ENCODE measurements at regions not wholly inside any gene's neighbourhood (a gene's known extent, or its start where the extent isn't known, plus 50 kb on each side); places are given as distances from the start of the nearest gene placed in this dataset.

- H3K9ac ChIP-seq (ENCODE audit: low read length): no peak overlapping the region
Observed at GRCh38 chr6:4319981-4320683, 184.8 kb upstream of the ECI2 start.

GRCh38 chr6:4318321-4318720 is 182.9 kb upstream of the ECI2 start:
- H3K36me3 ChIP-seq (ENCODE audit: control insufficient read depth, insufficient read depth, low read length): no peaks in the 10 kb centered on the region
- H3K4me1 ChIP-seq (ENCODE audit: control insufficient read depth, insufficient read depth, low read length): peaks cover 24% of the 10 kb centered on the region
- H3K9me3 ChIP-seq (ENCODE audit: control insufficient read depth, low read length): no peaks in the 10 kb centered on the region
- H3K27me3 ChIP-seq (ENCODE audit: control insufficient read depth, insufficient read depth, low read length): no peaks in the 10 kb centered on the region
- no peak overlapping the region for H3K4me3 ChIP-seq (ENCODE audit: low read length)
- H3K9ac ChIP-seq (ENCODE audit: low read length): no peak overlapping the region

More at GRCh38 chr6:4319981-4320683, 184.8 kb upstream of the ECI2 start:
- Histone ChIP-seq H3K4me1 (ENCODE audit: control insufficient read depth, insufficient read depth, low read length) (peaks cover 24% of the 10 kb centered on the region), H3K4me3 (ENCODE audit: low read length) (no peak overlapping the region), H3K36me3 (ENCODE audit: control insufficient read depth, insufficient read depth, low read length) (no peaks in the 10 kb centered on the region), H3K9me3 (ENCODE audit: control insufficient read depth, low read length) (no peaks in the 10 kb centered on the region), H3K27me3 (ENCODE audit: control insufficient read depth, insufficient read depth, low read length) (no peaks in the 10 kb centered on the region)

- Histone ChIP-seq H3K9me3 (ENCODE audit: control insufficient read depth, low read length) (no peaks in the 10 kb centered on the region), H3K9ac (ENCODE audit: low read length) (no peak overlapping the region), H3K4me1 (ENCODE audit: control insufficient read depth, insufficient read depth, low read length) (peaks cover 24% of the 10 kb centered on the region), H3K27me3 (ENCODE audit: control insufficient read depth, insufficient read depth, low read length) (no peaks in the 10 kb centered on the region), H3K4me3 (ENCODE audit: low read length) (no peak overlapping the region), H3K36me3 (ENCODE audit: control insufficient read depth, insufficient read depth, low read length) (no peaks in the 10 kb centered on the region)
Observed at GRCh38 chr6:4316867-4317400, 181.6 kb upstream of the ECI2 start.

- Histone ChIP-seq H3K4me1 (ENCODE audit: control insufficient read depth, insufficient read depth, low read length) (peaks cover 15% of the 10 kb centered on the region), H3K9me3 (ENCODE audit: control insufficient read depth, low read length) (no peaks in the 10 kb centered on the region)
Observed at GRCh38 chr6:4314201-4314707, 178.9 kb upstream of the ECI2 start.

GRCh38 chr6:4313044-4313686 is 177.8 kb upstream of the ECI2 start:
- no peaks in the 10 kb centered on the region for H3K36me3 ChIP-seq (ENCODE audit: control insufficient read depth, insufficient read depth, low read length)
- H3K4me3 ChIP-seq (ENCODE audit: low read length): no peak overlapping the region
- H3K9ac ChIP-seq (ENCODE audit: low read length): no peak overlapping the region
- no peaks in the 10 kb centered on the region for H3K9me3 ChIP-seq (ENCODE audit: control insufficient read depth, low read length)
- H3K4me1 ChIP-seq (ENCODE audit: control insufficient read depth, insufficient read depth, low read length): peaks cover 15% of the 10 kb centered on the region
- no peaks in the 10 kb centered on the region for H3K27me3 ChIP-seq (ENCODE audit: control insufficient read depth, insufficient read depth, low read length)

More at GRCh38 chr6:4314201-4314707, 178.9 kb upstream of the ECI2 start:
- Histone ChIP-seq H3K36me3 (ENCODE audit: control insufficient read depth, insufficient read depth, low read length) (no peaks in the 10 kb centered on the region), H3K27me3 (ENCODE audit: control insufficient read depth, insufficient read depth, low read length) (no peaks in the 10 kb centered on the region), H3K4me3 (ENCODE audit: low read length) (no peak overlapping the region), H3K9ac (ENCODE audit: low read length) (no peak overlapping the region)

GRCh38 chr6:4311976-4312860 is 176.8 kb upstream of the ECI2 start:
- H3K9ac ChIP-seq (ENCODE audit: low read length): no peak overlapping the region
- peaks cover 9% of the 10 kb centered on the region for H3K4me1 ChIP-seq (ENCODE audit: control insufficient read depth, insufficient read depth, low read length)
- H3K36me3 ChIP-seq (ENCODE audit: control insufficient read depth, insufficient read depth, low read length): no peaks in the 10 kb centered on the region
- no peak overlapping the region for H3K4me3 ChIP-seq (ENCODE audit: low read length)
- H3K27me3 ChIP-seq (ENCODE audit: control insufficient read depth, insufficient read depth, low read length): no peaks in the 10 kb centered on the region
- no peaks in the 10 kb centered on the region for H3K9me3 ChIP-seq (ENCODE audit: control insufficient read depth, low read length)

- Histone ChIP-seq H3K27me3 (ENCODE audit: control insufficient read depth, insufficient read depth, low read length) (peaks cover 7% of the 10 kb centered on the region), H3K4me1 (ENCODE audit: control insufficient read depth, insufficient read depth, low read length) (no peaks in the 10 kb centered on the region), H3K9ac (ENCODE audit: low read length) (no peak overlapping the region), H3K36me3 (ENCODE audit: control insufficient read depth, insufficient read depth, low read length) (no peaks in the 10 kb centered on the region), H3K4me3 (ENCODE audit: low read length) (no peak overlapping the region), H3K9me3 (ENCODE audit: control insufficient read depth, low read length) (no peaks in the 10 kb centered on the region)
Observed at GRCh38 chr6:4309540-4309939, 174.2 kb upstream of the ECI2 start.

GRCh38 chr6:4308364-4308763 is 173.0 kb upstream of the ECI2 start:
- no peaks in the 10 kb centered on the region for H3K36me3 ChIP-seq (ENCODE audit: control insufficient read depth, insufficient read depth, low read length)
- peaks cover 7% of the 10 kb centered on the region for H3K27me3 ChIP-seq (ENCODE audit: control insufficient read depth, insufficient read depth, low read length)
- H3K9me3 ChIP-seq (ENCODE audit: control insufficient read depth, low read length): no peaks in the 10 kb centered on the region
- no peak overlapping the region for H3K9ac ChIP-seq (ENCODE audit: low read length)
- H3K4me1 ChIP-seq (ENCODE audit: control insufficient read depth, insufficient read depth, low read length): no peaks in the 10 kb centered on the region
- H3K4me3 ChIP-seq (ENCODE audit: low read length): no peak overlapping the region

GRCh38 chr6:4304927-4305455 is 169.6 kb upstream of the ECI2 start:
- Histone ChIP-seq H3K27me3 (ENCODE audit: control insufficient read depth, insufficient read depth, low read length) (peaks cover 7% of the 10 kb centered on the region), H3K36me3 (ENCODE audit: control insufficient read depth, insufficient read depth, low read length) (no peaks in the 10 kb centered on the region), H3K9ac (ENCODE audit: low read length) (no peak overlapping the region), H3K4me3 (ENCODE audit: low read length) (no peak overlapping the region), H3K9me3 (ENCODE audit: control insufficient read depth, low read length) (no peaks in the 10 kb centered on the region), H3K4me1 (ENCODE audit: control insufficient read depth, insufficient read depth, low read length) (no peaks in the 10 kb centered on the region)

- no peaks in the 10 kb centered on the region for H3K9me3 ChIP-seq (ENCODE audit: control insufficient read depth, low read length)
- no peak overlapping the region for H3K9ac ChIP-seq (ENCODE audit: low read length)
- no peaks in the 10 kb centered on the region for H3K4me1 ChIP-seq (ENCODE audit: control insufficient read depth, insufficient read depth, low read length)
- H3K36me3 ChIP-seq (ENCODE audit: control insufficient read depth, insufficient read depth, low read length): no peaks in the 10 kb centered on the region
- peaks cover 7% of the 10 kb centered on the region for H3K27me3 ChIP-seq (ENCODE audit: control insufficient read depth, insufficient read depth, low read length)
- no peak overlapping the region for H3K4me3 ChIP-seq (ENCODE audit: low read length)
Observed at GRCh38 chr6:4303638-4304037, 168.3 kb upstream of the ECI2 start.

- Histone ChIP-seq H3K9ac (ENCODE audit: low read length) (no peak overlapping the region), H3K27me3 (ENCODE audit: control insufficient read depth, insufficient read depth, low read length) (peaks cover 7% of the 10 kb centered on the region), H3K9me3 (ENCODE audit: control insufficient read depth, low read length) (no peaks in the 10 kb centered on the region), H3K4me3 (ENCODE audit: low read length) (no peak overlapping the region), H3K36me3 (ENCODE audit: control insufficient read depth, insufficient read depth, low read length) (no peaks in the 10 kb centered on the region), H3K4me1 (ENCODE audit: control insufficient read depth, insufficient read depth, low read length) (no peaks in the 10 kb centered on the region)
Observed at GRCh38 chr6:4302524-4302923, 167.1 kb upstream of the ECI2 start.

All from mucosa of stomach (tissue), 1 donor.